GM19025 (cell line): ENCODE measurements at regions not wholly inside any gene's neighbourhood (a gene's known extent, or its start where the extent isn't known, plus 50 kb on each side); places are given as distances from the start of the nearest gene placed in this dataset.

Experiments
- ATAC-seq: cut with Tn5 transposase; IDR thresholded peaks from one replicate; pipeline ENCODE4 v1.9.1; 2021; ENCODE audit warnings: mild to moderate bottlenecking, low read depth, moderate library complexity; ENCODE audit not compliant: unreplicated experiment

DNA sequence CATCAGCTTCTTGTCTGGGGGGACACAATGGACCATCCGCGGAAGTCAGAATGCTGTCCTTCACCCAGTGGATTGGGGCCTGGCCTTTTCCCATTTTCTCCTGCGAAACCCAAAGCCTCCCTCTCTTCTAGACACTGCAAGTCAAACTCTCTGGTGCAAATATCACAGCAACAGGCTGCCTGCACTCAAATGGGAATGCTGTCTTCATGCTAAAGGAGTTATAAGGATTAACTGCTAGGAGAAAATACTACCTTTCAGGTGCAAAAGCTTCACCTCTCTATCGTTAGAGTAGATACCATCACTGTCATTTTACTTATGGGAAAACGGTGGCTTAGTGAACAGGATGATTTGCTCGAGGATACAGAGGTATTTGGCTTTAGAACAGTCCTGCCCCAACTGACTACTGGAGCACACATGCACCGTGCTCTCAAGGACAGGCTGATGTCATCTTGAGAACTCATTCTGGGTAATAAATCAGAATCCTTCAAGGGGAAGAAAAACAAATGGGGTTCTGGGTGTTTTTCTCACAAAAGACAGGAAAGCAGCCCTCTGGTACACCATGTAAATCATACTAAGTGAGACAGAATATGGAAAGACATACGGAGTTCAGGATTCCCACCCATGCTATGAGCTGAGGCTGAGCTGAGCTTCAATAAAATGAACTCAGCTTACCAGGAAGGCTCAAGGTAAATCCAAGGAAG lies 100.9 kb downstream of the SAMD9 start:
- no peak for ATAC-seq

DNA sequence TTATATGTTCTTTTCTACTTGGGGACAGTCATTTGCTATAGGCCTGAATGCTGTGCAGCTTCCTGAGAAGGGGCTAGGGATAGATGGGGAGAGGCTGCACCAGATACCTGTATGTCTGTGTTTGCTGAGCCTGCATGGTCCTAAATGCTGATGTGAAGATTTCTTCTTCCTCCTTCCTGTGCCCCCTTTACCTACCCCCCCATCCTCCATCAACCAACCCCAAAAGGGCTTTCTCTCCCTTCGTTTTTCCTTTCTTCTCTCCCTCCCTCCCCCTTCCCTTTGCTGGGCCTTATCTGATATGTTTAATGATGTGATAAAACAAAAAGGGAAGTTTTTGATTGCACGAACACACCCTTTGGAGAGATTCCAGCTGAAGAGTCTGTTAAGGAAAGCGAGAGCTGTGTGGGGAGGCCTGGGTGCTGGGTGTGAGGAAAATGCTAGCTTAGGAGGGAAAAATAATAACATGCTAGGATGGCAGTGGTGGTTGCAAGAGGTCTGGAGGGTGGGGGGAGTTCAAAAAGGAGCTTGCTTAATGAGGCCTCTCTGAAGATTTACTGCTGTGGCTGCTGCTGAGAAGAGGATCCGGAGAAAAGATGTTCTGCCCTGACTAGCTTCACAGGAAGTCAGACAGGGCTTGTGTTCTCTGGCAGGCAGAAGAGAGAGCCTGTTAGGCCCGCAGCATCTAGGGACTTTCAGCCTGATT lies 101.8 kb downstream of the SAMD9 start:
- ATAC-seq = no peak

DNA sequence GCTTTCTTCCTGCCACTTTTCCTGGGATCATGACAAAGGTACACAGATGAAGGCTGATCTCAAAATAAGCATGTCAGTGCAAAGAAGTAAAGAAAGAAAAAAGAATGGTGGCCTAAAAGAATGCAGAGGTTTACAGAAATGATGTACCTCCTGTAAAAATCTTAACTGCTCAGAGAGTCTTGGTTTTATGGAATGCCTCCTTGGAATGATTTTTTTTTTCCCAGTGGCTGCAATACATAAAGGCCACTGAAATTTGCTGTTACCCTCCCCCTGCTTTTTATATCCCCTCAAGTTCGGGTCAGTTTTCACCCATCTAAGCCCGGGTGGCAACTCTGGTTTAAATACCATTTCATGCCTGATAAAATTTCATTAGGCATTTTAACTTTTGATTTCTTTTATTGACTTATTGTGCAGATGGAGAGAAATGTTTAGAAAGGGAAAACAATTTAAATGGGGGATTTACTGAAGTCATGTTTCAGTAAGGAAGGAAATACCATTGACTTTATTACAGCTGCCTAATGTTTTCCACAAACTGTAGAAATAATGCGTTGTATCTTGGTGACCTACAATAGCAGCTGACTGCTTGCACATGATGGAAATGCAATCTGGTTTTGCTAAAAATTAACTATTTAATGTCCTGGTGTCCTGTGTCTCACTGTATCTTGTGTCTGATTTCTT lies 102.5 kb downstream of the SAMD9 start:
- no peak for ATAC-seq

DNA sequence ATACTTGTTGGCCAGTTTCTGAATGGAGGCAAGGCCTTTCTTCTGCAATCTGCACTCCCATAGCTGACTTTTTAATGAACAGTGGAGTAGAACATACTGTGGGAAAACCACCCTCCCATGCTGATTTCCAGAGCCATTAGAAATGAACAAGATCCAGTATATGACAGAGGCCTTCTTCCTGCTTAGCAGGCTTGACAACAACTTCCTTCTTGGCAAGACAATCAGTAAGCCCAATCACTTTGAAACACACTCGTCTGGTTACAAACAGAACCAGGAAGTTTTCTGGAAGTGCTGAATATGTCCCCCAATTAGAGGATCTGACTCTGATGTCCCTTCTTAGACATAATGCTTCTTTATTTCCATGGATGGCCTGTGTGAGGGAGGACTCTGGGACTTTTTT lies 103.4 kb downstream of the SAMD9 start:
- no peak for ATAC-seq

DNA sequence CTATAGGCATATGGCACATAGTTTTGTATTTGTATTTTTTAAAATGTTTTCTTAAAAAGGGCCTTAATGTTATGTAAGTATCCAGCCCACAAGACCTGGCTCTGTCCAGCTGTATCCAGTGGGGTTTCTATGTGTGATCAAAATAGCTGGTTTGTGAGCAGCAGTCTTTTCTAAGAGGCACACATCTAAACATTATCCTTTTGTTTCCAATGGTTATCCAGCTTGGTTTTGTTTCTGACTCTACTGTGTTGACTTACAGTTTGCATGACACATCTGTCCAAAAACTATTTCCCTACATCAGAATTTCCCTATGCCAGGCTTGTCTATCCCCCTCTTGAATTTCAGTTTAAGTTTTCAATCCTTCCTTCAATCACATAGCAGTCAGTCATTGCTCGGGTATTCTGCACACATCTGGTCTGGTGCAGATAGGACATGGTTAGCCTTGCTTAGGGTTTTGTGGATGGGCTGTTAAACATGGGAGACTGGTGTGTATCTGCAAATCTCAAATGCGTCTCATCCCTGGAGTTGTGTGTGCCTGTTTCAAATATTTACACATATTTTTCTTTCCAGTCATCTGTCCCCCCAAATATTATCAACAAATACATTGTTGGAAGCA lies 104.2 kb downstream of the SAMD9 start:
- no peak for ATAC-seq

DNA sequence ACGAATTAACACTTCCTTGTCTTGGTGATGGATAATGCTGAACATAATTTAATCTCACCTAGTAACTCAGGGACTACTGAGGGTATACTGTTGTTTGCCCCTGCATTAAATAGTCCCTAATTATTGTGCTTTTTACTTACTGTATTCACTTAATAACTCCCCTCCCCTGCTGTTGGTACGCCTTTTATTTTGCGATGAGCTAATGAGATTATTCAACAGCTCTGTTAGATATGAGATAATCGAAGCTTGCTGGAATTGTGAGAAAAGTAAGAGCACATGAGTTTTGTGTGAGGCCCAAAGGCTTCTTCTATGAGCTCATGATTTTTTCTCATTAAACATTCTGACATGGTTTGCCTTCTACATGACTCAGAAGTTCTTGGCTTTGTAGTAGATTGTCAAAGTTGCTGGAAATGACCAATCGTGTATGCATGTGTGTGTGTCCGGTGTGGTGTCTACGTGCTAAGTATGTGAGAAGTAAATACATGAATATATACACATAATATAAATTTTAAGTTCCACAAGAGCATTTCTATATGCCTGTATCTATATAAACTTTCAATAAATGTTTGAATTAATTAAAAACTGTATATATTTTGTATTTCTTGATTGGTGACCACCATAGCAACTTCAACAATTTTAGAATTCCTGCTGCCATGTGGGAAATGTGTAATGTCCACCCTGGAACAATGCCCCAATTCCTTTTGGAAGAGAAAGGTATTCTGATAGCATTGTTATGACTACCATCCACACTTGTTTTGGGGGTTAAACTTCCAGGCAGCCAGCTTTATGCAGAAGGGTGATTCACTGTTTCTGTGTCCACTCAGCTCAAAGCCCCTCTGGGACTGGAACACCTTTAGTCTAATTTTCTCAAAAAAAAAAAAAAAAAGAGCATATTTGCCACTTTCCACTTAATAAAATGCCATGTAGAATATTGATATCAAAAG lies 106.2 kb downstream of the SAMD9 start:
- ATAC-seq = no peak

DNA sequence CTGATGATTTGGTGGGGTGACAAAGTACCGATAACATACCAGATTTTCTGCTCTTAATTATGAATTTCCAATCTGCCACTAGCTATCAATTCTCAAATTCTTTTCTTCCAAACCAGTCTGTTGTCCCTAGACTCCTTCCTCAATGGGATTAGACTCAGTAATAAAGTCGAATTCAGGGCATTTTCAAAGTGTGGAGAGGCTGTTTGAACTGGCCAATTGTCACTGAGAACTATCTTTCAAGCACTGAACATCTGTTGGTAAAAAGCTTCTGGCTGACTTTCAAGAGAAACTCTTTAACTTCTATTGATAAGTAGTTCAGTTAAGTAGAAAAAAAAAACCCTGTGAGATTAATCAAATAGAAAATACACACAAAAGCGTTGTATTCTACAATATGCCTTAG lies 108.9 kb downstream of the SAMD9 start:
- no peak for ATAC-seq

DNA sequence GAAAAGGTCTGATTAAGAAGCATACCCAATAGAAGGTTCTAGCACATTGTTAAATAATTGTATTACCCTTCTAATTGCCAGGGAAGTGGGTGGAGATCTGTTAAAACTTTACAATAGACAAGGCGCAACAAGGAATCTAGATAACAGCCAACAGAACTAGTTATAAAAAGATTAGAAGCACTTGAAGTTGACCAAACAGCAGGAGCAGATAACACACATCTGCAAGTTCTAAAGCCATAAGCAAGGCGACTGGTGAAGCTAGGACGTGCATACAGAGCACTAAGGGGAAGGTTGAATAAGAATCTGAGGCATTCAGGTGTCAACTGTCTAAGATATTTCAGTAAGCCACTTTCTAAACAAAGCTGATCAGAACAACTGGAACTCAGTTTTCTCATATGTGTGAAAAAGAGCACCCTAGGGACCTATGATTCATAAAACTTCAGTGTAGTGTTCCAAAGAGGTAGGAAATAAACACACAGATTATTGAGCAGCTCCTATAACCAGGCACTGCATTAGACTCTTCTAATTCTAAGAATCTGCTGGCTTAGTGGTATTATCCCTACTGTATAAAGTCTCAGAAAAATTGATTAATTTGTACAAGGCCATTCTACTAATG lies 111.2 kb downstream of the SAMD9 start:
- ATAC-seq = no peak

DNA sequence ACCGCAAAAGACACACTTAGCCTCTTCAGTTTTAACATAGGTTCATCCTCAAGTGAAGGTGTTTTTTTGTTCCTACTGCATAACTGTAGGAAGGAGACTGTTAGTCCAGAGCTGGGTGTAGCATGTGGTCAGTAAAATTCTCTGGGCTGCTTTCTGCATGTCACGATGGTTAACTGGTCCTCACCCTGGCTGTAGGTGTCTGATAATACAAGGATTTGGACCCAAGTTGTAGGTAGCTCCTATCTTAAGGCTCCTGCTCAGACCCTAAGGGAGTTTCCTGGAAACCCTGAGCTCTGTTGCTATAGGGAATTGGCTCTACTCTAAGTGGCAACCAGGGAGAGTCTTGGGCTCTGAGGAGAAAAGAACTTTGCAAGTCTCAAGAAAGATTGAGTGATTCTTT lies 112.9 kb downstream of the SAMD9 start:
- ATAC-seq = no peak

DNA sequence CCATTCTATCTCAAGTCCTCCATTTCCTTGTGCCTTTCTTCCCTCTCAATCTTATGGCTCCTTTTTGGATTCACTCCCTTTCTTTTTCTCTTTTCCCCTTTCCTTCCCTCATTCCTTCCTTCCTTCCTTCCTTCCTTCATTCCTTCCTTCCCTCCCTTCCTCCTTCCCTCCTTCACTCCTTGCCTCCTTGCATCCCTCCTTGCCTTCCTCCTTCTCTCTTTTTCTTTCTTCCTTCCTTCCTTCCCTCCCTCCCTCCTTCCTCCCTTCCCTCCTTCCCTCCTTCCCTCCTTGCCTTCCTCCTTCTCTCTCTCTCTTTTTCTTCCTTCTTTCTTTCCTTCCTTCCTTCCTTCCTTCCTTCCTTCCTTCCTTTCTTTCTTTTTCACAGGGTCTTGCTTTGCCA lies 120.1 kb downstream of the SAMD9 start:
- no peak for ATAC-seq

DNA sequence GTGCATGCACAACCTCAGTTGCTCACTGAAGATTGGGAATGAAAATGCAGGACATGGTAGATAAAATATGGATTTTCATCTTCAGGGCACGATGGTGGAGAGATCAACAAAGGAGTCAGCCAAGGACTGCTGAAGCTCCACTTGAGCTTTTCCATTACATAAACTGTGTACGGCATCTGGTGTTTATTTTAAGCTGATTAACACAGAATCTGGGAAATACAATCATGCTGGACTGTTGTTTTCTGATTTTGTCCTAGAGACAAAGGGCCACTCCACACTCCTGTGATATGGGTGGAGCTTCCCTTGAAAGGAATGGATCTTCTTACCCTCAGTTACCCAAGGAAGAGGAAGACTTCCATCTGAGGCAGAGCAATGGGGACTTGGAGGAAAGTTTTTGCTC lies 120.6 kb downstream of the SAMD9 start:
- ATAC-seq = no peak

DNA sequence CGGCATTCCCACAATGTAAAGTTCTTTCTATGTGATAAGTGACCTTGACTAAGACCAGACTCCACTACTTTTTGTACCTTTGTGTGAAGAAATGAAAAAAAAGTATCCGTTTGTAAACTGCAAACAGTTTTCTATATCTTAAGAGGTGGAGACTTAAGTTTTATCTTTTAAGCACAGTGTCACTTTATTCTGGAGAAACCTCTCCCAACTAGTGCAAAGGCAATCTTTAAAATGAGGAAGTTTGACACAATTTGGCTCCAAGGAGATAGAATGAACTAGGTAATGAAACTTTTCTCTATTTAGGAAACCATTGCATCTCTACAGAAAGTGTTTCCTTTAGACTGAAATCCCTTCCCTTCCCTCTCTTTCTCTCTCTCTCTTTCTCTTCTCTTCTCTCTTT lies 122.9 kb downstream of the SAMD9 start:
- ATAC-seq = no peak

DNA sequence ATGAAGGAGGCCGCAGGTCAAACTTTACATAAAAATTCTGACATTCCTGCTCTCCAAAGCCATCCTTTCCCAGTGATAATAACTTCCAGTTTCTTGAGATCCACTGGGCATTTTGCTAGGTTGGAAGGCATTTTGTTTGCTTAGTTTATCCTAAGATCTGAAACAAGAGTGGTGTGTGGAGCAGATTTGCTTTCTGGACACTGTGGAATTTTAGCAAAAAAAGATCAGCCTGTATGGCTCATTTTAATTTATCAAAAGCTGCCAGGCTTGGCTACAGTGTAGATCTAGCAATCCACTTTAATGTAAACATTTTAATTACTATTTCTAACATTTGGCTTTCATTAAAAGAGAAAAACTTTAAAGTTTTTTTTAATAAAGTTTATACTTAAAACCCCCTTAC lies 124.8 kb downstream of the SAMD9 start:
- ATAC-seq = no peak

DNA sequence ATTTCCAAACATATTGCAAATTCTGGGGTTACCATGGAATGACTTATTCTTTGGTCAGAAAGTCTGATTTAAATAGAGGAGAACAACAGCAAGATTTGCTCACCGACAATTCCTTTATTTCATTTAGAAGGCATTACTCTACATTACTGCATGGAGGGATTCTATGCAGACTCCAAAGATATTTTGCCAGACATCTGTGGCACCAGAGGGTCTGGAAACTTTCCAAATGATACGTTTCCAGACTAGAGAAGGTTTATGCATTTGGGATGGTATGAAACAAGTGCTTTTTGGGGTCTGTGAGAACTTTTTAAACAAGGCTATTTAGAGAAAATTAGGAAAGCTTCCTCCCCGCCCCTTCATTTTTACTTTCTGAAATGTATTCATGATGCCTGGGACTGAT lies 125.3 kb downstream of the SAMD9 start:
- ATAC-seq = no peak

DNA sequence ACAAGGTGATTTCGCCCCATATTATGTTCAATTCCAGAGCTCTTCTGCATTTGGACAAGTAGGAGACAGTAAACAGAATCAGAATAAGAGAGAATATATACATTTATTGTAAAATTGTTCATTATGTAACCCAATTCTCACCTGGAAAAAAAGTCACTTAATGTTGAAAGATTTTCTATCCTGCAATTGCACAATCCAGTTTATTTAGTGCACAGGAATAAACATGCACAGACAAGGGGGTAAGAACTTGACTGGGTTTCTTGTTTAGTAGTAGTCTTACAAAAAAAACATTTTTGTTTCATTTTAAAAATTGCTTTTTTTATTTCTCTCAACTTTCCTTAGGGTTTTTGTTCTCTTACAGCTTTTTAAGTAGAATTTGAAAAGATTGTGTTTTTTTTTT lies 126.6 kb downstream of the SAMD9 start:
- ATAC-seq = no peak

DNA sequence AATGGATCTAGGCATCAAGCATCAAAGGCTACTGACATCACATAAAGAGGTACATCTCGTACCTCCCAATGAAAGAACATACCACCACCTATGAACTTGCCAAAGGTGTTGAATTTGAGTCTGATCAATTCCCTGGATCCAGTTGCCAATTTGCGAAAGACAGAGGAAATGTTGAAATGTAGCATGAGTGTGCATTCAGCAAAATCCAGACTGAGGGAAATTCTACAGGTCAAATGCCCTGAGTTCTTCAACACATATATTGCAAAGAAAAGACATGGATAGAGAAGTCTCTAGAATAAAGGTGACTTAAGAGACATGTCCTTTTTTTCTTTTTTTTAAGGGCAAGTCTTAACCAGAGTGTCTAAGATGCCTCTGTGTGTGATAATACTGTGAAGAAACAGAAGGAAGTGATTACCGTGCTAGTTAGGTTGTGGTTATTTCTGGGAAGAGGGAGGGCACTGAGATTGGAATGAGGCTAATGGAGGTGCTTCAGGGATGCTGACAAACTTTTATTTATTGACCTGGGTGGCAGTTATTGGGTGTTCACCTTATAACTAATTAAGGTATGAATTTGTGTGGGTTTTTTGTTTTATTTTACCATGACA lies 128.7 kb downstream of the SAMD9 start:
- ATAC-seq = no peak

DNA sequence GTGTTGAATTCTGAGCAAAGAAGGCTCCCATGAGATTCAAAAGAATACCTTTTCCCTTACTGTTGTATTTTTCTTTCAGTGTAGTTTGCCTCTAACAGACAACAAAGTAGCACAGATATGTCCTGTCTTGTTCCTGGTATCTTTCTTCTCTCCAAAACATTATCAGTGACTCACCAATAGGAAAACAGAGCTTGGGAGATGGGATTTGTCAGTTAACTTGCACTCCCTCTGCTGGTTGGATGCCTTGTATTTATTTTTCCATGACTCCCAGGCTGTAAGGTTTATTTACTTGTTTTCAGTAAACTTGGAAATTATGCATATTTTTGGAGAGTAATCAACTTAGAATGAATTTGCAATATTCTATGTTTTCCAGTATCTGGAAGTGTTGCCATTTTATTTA lies 129.7 kb downstream of the SAMD9 start:
- no peak for ATAC-seq

DNA sequence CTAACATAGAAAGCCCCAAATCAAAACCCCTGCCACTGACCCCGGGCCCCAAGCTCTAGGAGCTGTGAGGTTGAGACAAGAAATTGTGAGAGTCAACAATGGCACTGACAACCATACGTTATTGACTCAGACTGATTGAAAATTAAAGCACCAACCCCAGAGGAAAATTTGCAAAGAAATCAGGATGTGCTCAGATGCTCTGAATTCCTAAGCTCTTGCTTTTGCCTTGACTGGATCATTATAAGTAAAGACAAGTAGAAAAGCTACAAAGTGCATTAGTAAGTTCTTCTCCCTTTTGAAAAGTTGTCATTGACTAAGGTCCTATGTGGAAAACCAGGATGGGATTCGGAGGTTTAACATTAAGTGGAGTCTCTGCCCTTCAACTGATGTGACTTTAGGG lies 130.2 kb downstream of the SAMD9 start:
- ATAC-seq = no peak

DNA sequence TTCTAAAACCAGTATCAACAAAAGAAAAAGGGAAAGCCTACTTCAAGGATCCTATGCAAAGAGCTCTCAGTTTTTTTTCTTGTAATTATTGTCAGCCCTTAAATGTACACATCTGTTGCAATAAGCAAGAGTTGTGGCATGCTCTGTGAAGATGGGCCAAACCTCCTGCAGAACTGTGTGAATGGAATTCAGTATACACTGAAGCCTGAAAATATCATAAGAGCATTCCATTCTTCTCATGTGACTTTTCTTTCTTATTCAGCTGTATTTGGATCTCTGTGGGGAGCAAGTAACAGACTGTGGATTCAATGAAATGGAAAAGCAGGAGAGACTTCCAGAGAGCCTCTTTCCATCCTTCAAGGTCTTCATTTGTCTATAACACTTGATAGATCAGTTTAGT lies 130.7 kb downstream of the SAMD9 start:
- no peak for ATAC-seq

DNA sequence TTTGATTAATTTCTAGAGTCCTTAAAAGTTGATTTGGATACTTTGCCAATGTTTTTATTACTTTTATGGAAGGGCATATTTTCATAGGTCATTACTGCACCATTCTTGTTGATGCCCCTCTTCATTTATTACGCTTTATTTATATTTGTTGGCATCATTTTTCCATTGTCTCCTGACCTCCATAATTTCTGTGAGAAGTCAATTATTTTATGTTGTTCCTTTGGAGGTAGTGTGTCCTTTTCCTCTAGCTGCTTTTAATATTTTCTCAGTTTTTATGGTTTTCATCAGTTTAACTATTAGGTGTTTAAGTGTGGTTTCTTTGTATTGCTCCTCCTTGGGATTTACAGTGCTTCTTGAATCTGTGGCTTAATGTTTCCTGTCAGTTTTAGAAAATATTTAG lies 134.9 kb downstream of the SAMD9 start:
- ATAC-seq = no peak
